ENCODE measurements at regions not wholly inside any gene's neighbourhood (a gene's known extent, or its start where the extent isn't known, plus 50 kb on each side); places are given as distances from the start of the nearest gene placed in this dataset.

DNA sequence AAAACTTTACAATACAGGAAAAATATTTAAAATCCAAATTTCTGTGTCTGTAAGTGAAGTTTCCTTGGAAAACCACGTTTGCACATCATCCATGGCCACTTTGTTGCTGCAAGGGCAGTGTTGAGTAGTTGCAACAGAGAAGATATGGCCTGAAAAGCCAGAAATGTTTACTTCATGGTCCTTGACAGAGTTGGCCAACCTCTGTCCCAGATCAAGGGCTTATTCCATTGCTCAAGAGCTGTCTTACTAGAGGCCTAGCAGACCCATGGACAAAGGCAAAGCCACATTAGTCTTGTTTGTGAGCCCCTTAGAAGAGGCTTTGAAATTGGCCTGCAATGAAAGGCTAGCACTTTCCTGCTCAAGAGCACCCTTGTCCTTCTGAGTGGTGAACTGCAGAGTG, 119.4 kb downstream of the GAS1 start:
- DNase-seq, result peak in 2 of 3 donors; percentile 29 to 65
- Histone ChIP-seq H3K9me3 (ENCODE audit: control insufficient read depth in 4 of 4, insufficient read depth in 3 of 4, low read length in 3 of 4) (peaks cover 0 to 8% (median 0%) of the 10 kb centered on the region in 4 donors), H3K4me3 (no peak overlapping the region), H3K4me1 (ENCODE audit: control insufficient read depth in 5 of 5, insufficient read depth in 5 of 5, low read length in 5 of 5) (peaks cover 0 to 8% (median 0%) of the 10 kb centered on the region in 5 donors), H3K36me3 (ENCODE audit: control insufficient read depth in 4 of 4, insufficient read depth in 4 of 4, low read length in 4 of 4) (no peaks in the 10 kb centered on the region), H3K27me3 (ENCODE audit: control insufficient read depth in 3 of 3, insufficient read depth in 3 of 3, low read length in 2 of 3) (no peaks in the 10 kb centered on the region), H3K27ac (ENCODE audit: low read depth in 1 of 2, low read length in 1 of 2) (no peak overlapping the region), H3K9ac (ENCODE audit: insufficient read depth in 1 of 2, low read length in 2 of 2) (no peak overlapping the region)
- no peak for ATAC-seq (ENCODE audit: insufficient read depth, low FRiP score)
- TF ChIP-seq CTCF (IDR thresholded peaks at IDR 0.05; ENCODE audit: control extremely low read depth, extremely low read depth), result no peak
- 35% methylated on average over 1 of the region's 1 CpG for WGBS, 2 donors

GRCh38 chr9:86825299-86825698, 122.0 kb downstream of the GAS1 start:
- ATAC-seq (ENCODE audit: insufficient read depth, low FRiP score) (no peak), DNase-seq (no peak)
- Histone ChIP-seq H3K4me1 (ENCODE audit: control insufficient read depth in 5 of 5, insufficient read depth in 5 of 5, low read length in 5 of 5) (peaks cover 0 to 24% (median 3%) of the 10 kb centered on the region in 5 donors), H3K27ac (ENCODE audit: low read depth in 1 of 2, low read length in 1 of 2) (no peak overlapping the region), H3K27me3 (ENCODE audit: control insufficient read depth in 3 of 3, insufficient read depth in 3 of 3, low read length in 2 of 3) (no peaks in the 10 kb centered on the region), H3K9me3 (ENCODE audit: control insufficient read depth in 4 of 4, insufficient read depth in 3 of 4, low read length in 3 of 4) (peaks cover 0 to 11% (median 0%) of the 10 kb centered on the region in 4 donors), H3K9ac (ENCODE audit: insufficient read depth in 1 of 2, low read length in 2 of 2) (no peak overlapping the region), H3K36me3 (ENCODE audit: control insufficient read depth in 4 of 4, insufficient read depth in 4 of 4, low read length in 4 of 4) (no peaks in the 10 kb centered on the region), H3K4me3 (no peak overlapping the region)
- no peak for TF ChIP-seq CTCF (IDR thresholded peaks at IDR 0.05; ENCODE audit: control extremely low read depth, extremely low read depth)
- WGBS, 2 donors, result 91 to 95% methylated on average over 2 of the region's 2 CpGs

DNA sequence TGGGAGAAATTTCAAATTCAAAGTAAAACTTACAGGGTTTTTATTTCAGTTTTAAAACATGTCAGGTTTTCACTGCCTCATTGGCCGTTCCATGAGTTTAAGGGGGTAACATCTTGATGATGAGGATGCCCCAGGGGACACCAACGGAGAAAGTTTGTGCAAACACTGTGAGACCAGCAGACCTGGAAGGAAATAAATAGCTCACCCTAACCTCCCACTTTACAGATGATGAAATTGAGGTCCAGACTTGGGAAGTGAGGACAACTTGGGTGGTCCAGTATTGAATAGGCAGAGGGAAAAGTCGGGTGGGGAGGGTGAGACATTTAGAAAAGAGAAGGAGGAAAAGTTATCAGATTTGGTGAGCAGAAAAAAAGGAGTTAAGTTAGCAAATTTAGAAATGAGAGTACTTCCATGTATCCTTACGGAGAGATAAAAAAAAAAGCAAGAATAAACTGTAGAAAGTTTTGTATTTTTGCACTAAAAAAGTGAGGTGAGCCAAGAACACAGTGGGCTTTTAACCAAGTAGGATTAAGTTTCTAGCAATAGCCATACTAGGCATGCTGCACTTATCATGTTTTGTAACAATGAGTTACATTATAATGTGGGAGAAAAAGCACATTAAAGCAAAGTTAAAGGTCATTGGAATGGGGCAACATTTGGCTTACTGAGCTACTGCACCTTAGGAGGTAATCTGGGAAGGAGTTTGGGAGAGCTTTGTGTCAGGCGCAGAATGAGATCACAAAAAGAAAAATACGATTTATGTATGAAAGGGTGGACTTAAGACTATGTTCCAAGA, 125.1 kb downstream of the GAS1 start:
- ATAC-seq (ENCODE audit: insufficient read depth, low FRiP score) (no peak), DNase-seq (peak in 2 of 3 donors; percentile 69 to 91)
- no peaks in the 10 kb centered on the region for H3K27me3 ChIP-seq (ENCODE audit: control insufficient read depth in 3 of 3, insufficient read depth in 3 of 3, low read length in 2 of 3)
- H3K9ac ChIP-seq (ENCODE audit: insufficient read depth in 1 of 2, low read length in 2 of 2), result peak overlapping the region in 1 of 2 donors; percentile 11
- H3K27ac ChIP-seq (ENCODE audit: low read depth in 1 of 2, low read length in 1 of 2), result no peak overlapping the region
- H3K4me1 ChIP-seq (ENCODE audit: control insufficient read depth in 5 of 5, insufficient read depth in 5 of 5, low read length in 5 of 5), result peaks cover 0 to 17% (median 3%) of the 10 kb centered on the region in 5 donors
- peaks cover 0 to 25% (median 3%) of the 10 kb centered on the region in 4 donors for H3K9me3 ChIP-seq (ENCODE audit: control insufficient read depth in 4 of 4, insufficient read depth in 3 of 4, low read length in 3 of 4)
- TF ChIP-seq CTCF (IDR thresholded peaks at IDR 0.05; ENCODE audit: control extremely low read depth, extremely low read depth), result no peak
- 40 to 46% methylated on average over 6 of the region's 6 CpGs for WGBS, 2 donors
- no peaks in the 10 kb centered on the region for H3K36me3 ChIP-seq (ENCODE audit: control insufficient read depth in 4 of 4, insufficient read depth in 4 of 4, low read length in 4 of 4)
- H3K4me3 ChIP-seq, result no peak overlapping the region

Data from lung (tissue), 11 donors.